Astrocyte of the cerebellum (primary cell): ENCODE measurements at regions not wholly inside any gene's neighbourhood (a gene's known extent, or its start where the extent isn't known, plus 50 kb on each side); places are given as distances from the start of the nearest gene placed in this dataset.

Experiments used
- DNase-seq: peaks from one replicate; pipeline ENCODE4 v3.0.0-alpha.2; 2011; ENCODE audit warnings: low read depth
- H3K4me3 ChIP-seq: 2 replicates; pipeline ENCODE4 v1.5.1; 2011; ENCODE audit warnings: mild to moderate bottlenecking, low read depth, low read length, moderate library complexity
- in situ Hi-C: cut with HindIII; loops from 2 replicates; pipeline ENCODE4 v1.10.0; 2017; ENCODE audit warnings: low sequenced_read_pairs
- TF ChIP-seq, protein P1 (sequence below): IDR thresholded peaks from 2 replicates; pipeline ENCODE4 v1.5.1; 2012; ENCODE audit warnings: low read length, low read depth, moderate library complexity, mild to moderate bottlenecking; ENCODE audit errors: missing control alignments

DNA sequence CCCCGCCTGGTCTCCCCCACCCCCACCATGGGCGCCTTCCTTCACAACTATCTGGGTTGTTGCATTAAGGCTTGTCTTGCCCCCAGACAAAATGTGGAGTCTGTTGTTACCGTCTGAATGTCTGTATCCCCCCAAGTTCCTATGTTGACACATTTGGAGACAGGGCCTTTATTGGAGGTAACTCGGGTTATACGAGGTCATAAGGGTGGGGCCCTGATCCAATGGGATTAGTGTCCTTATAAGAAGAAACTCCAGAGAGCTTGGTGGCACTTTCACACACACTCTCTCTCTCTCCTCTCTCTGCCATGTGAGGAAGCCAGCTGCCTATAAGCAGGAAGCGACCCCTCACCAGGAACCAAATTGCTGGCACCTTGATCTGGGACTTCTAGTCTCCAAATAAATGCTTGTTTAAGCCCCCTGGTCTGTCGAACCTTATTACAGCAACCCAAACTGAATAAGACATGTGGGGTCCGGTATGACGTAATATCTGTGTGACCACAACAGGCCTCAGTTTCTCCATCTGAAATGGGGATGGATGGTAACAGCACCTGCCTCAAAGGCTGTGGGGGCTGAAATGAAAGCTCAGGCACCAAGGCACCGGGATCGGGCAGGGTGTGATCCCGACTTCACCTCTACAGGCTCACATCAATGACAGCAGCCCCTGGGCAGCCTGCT, 222.3 kb downstream of the CTTN start:
- no peak overlapping the region for H3K4me3 ChIP-seq
- TF ChIP-seq, protein P1, sequence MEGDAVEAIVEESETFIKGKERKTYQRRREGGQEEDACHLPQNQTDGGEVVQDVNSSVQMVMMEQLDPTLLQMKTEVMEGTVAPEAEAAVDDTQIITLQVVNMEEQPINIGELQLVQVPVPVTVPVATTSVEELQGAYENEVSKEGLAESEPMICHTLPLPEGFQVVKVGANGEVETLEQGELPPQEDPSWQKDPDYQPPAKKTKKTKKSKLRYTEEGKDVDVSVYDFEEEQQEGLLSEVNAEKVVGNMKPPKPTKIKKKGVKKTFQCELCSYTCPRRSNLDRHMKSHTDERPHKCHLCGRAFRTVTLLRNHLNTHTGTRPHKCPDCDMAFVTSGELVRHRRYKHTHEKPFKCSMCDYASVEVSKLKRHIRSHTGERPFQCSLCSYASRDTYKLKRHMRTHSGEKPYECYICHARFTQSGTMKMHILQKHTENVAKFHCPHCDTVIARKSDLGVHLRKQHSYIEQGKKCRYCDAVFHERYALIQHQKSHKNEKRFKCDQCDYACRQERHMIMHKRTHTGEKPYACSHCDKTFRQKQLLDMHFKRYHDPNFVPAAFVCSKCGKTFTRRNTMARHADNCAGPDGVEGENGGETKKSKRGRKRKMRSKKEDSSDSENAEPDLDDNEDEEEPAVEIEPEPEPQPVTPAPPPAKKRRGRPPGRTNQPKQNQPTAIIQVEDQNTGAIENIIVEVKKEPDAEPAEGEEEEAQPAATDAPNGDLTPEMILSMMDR, result no peak
- no peak for DNase-seq
- in situ Hi-C loops, result no loop called here

DNA sequence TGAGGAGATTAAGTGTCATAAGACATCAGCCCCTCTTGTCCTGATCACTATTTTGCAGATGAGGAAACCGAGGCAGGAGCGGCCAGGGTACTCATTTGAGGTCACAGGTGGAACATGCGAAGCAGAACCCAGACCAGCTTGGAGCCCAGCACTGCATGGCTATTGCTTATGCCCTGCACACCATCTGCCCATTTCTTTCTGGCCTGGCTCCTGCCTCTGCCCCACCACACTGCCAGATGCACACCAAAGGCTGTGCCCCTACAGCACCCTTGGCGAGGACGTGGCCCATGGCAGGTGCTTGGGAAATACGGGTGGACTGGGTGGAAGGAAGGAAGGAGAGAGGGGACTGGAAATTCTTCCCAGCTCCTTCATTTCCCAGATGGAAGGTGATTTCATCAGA, 222.9 kb downstream of the CTTN start:
- in situ Hi-C loops, result no loop called here
- no peak overlapping the region for H3K4me3 ChIP-seq
- TF ChIP-seq, protein P1, result no peak

DNA sequence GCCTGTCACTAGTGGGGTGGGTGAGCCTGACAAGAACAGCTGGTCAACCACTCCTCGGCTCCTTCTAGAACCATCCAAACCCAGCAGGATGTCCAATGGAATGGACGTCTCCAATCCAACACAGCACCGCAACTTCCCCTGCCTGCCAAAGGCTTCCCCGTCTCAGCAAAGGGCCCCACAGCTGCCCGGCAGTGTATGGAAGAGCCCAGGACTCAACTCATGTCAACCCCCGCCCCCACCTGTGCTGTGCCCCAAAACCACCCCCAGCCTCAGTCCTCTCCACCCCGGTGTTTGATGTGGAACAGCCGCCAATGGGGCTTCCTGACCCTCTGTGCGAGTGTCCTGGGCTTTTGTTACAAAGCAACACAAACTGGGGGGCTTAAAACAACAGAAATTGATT, 223.8 kb downstream of the CTTN start:
- H3K4me3 ChIP-seq, result no peak overlapping the region
- DNase-seq, result no peak
- in situ Hi-C loops, result no loop called here
- TF ChIP-seq, protein P1, result no peak

More for the DNA sequence above, 222.9 kb downstream of the CTTN start:
- DNase-seq, result no peak

DNA sequence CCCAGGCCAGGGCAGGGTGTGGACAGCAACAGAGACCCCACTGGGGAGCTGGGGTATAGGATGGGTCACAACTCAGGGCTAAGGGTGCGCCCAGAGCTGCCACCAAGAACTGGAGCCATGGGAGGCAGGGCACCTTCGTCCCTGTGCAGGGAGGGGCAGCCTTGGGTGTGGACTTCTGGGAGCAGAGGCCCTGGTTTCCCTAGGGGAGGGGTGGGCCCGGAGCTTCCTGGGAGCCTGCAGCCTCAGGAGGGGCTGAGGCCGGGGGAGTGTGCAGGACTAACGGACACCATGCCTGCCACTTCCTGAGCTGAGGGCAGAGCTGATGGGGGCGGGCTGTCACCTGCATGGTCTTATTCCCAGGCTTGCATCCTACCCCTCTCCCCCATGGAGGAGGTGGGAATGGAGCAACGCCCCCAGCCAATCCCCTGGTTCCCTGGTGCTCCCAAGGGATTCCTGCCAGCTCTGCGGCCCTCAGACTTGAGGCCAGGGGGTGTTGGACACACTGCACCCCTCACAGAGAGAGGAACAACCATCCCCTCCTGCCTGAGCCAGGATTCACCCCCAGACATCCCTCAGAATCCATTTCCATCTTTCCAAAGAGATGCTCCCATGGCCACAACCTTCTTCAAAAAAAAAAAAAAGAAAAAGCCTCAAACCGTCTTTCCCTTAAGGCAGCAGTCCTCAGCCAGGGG, 225.7 kb downstream of the CTTN start:
- in situ Hi-C loops, result no loop called here

DNA sequence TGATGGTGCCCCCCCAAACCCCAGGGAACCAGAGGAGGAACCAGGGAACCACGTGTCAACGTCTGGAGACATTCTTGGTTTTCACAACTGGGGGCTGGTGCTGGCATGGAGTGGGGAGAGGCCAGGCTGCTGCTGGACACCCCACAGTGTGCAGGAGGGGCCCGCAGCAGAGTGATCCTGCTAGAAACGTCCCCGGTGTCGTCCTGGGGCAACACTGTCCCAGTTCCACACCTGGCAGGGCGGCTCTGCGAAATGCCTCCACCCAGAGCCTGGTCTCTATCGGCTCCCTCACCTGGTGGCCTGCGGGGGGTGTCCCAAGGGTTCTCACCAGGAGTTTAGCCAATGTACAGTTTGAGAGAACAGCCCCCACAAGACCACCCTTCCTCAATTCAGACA, 226.3 kb downstream of the CTTN start:
- in situ Hi-C loops, result no loop called here
- TF ChIP-seq, protein P1, result no peak
- no peak for DNase-seq
- H3K4me3 ChIP-seq, result no peak overlapping the region

More for the DNA sequence above, 225.7 kb downstream of the CTTN start:
- H3K4me3 ChIP-seq, result no peak overlapping the region
- DNase-seq, result no peak
- TF ChIP-seq, protein P1, result no peak

DNA sequence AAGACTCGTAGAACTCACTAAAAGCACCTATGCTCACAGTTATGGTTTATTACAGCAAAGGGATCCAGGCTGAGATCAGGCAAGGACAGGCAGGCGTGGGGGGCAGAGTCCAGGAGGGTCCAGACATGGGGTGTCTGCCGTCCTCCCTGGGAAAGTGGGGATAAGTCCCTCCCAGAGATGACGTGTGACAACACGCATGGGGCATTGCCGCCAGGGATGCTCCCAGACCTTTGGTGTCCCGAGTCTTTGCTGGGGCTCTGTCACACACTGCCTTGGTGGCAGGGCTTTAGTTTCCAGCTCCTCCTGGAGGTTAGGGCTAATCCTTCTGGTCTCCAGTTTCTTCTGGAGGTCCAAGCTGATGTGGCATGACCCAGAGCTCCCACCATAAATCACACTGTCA, 226.7 kb downstream of the CTTN start:
- DNase-seq, result no peak
- H3K4me3 ChIP-seq, result no peak overlapping the region
- TF ChIP-seq, protein P1, result no peak
- in situ Hi-C loops, result no loop called here
